ENCODE measurements at regions not wholly inside any gene's neighbourhood (a gene's known extent, or its start where the extent isn't known, plus 50 kb on each side); places are given as distances from the start of the nearest gene placed in this dataset.

DNA sequence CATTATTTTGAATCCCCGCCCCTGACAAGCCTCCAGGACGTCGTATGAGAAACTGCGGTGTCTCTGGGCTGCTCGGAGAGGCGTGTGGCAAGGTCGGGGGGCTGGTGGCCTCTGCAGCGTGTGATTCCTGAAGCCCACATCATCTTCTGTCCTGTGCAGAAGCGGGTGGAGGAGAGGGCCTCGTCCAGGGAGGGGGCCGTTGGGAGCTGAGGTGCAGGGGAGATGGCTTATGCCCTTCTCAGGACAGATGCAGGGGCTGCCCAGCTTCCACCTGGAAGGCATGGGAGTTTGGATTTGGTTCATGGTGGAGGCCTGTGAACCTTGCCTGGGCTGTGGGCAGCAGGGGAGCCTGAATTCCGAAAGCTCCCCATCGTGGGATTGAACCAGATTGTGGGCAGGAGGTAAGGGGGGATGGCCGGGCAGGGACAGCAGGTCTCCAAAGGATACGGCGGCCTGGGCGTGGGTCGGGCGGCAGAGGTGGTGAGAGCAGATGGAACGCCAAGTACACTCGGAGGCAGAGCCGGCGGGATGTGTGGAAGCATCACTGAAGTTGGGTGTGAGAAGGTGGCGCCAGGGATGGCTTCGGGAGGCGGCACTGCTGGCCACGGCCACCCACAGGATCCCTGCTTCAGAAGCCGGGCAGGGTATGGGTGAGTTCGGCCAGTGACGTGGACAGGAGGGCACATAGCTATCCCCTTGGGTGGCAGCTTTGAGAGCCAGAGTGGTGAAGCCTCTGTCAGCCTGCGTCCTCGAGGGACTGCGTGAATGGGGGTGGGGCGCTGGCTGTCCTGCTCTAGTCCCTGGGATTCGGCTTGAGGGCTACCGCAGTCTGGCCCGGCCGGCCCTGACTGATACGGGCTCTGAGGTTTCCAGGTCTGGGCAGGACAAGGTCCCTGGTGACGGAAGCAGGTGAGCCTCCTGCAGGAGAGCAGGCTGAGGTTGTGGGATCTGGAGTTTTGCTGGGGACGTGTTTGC is 76.3 kb upstream of the ADRA2C start:
- CTCF ChIA-PET: no interaction called here
- TF ChIP-seq, protein P1, sequence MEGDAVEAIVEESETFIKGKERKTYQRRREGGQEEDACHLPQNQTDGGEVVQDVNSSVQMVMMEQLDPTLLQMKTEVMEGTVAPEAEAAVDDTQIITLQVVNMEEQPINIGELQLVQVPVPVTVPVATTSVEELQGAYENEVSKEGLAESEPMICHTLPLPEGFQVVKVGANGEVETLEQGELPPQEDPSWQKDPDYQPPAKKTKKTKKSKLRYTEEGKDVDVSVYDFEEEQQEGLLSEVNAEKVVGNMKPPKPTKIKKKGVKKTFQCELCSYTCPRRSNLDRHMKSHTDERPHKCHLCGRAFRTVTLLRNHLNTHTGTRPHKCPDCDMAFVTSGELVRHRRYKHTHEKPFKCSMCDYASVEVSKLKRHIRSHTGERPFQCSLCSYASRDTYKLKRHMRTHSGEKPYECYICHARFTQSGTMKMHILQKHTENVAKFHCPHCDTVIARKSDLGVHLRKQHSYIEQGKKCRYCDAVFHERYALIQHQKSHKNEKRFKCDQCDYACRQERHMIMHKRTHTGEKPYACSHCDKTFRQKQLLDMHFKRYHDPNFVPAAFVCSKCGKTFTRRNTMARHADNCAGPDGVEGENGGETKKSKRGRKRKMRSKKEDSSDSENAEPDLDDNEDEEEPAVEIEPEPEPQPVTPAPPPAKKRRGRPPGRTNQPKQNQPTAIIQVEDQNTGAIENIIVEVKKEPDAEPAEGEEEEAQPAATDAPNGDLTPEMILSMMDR (IDR thresholded peaks at IDR 0.05; ENCODE audit: control extremely low read depth, extremely low read depth, low read depth, missing control alignments): no peak
- no peak for DNase-seq (ENCODE audit: extremely low spot score)
- POLR2A ChIA-PET: no interaction called here

DNA sequence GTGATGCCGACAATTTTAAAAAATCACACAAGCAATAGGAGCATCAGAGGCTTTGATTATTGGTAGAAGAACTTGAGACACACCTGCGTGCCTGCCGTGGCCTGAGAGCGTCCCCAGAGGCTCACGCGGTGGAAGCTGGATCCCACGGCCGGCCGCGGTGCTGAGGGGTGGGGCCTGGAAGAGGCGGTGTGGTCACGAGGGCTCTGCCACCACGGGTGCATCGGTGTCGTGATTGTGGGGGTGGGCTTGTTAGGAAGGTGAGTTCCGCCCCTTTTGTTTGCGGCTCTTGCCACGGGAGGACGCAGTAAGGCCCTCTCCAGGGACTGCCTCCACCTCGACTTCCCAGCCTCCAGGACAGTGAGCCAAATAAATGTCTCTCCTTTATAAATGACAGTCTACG is 77.2 kb upstream of the ADRA2C start:
- DNase-seq (ENCODE audit: extremely low spot score): no peak
- ChIA-PET CTCF (no interaction called here), POLR2A (no interaction called here)
- TF ChIP-seq, protein P1 (IDR thresholded peaks at IDR 0.05; ENCODE audit: control extremely low read depth, extremely low read depth, low read depth, missing control alignments): no peak

DNA sequence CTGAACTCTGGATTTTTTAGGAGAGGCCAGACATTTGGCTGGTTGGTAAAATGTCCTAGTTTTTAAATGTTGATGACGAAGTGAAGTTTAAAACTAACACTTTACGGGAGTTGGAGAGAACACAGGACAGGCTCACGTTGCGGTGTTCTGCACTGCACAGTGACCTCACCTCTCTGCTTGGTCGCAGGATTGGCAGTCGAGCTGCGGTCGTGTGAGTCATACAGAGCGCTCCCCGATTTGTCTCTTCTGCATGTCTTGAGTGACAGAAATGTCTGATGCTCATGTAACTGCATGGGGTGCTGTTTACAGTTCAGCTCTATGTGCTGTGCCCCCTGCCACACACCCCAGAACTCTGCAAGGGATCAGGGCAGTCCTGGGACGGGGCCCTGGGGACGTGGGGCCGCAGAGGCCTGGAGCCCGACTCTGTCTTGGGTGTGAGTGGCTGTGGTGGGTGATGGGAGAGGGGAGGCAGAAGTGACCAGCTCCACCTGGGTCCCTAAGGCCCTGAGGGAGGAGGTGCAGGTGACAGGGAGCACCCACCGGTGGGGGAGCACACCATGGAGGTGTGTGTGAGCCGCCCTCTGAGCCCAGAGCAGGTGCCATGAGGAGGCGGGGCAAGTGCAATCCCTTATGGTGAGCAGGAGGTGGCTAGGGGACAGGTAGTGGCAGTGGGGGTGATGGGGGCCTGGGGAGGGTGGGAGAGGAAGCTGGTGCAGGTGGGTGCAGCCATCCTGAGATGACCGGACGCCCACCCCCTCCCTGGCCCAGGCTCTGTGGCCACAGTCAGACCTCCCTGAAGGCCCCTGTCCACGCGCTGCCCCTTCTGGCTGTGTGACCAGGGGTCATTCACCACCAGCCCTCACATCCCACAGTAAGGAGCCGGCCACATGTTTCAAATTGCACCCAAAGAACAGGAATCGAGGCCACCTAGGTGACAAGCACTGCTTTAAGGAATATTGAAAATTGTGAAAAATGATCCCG is 77.9 kb upstream of the ADRA2C start:
- ChIA-PET POLR2A (no interaction called here), CTCF (no interaction called here)
- TF ChIP-seq, protein P1 (IDR thresholded peaks at IDR 0.05; ENCODE audit: control extremely low read depth, extremely low read depth, low read depth, missing control alignments): no peak
- no peak for DNase-seq (ENCODE audit: extremely low spot score)

DNA sequence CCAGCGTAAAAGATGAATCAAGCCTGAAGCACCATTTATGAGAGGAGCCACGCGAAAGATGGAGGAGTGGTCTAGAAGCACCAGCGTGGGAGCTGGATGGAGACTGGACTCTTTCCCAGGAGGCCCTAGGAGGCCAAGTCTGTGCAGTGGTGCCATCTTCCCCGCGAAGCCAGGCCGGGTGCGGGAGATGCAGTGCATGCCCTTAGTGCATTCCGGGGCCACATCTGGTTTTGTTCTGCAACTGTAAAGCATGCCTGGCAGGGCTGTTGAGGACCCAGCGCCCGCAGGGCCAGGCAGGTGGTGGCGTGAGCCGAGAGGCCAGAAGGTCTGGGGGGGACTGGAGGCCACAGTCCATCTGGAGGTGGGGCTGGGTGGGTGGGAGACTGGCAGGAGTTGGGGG is 78.6 kb upstream of the ADRA2C start:
- TF ChIP-seq, protein P1 (IDR thresholded peaks at IDR 0.05; ENCODE audit: control extremely low read depth, extremely low read depth, low read depth, missing control alignments): no peak
- ChIA-PET POLR2A (no interaction called here), CTCF (no interaction called here)
- no peak for DNase-seq (ENCODE audit: extremely low spot score)

DNA sequence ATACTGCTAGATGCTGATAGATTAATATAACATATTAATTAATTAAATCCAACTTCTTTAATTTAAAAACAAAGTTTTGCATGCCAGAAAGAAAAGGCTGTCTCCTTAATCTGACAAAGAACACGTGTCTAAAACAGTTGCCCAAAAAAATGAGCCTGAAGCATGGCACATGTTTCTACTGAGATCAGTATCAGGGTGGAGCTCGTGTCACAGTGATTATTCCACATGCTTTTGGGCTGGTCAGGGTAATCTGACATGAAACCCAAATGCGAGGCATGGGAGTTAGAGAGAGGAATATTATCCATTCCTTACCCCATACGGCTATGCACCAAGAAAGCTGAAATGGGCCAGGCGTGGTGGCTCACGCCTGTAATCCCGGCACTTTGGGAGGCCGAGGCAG is 79.4 kb upstream of the ADRA2C start:
- DNase-seq (ENCODE audit: extremely low spot score): no peak
- TF ChIP-seq, protein P1 (IDR thresholded peaks at IDR 0.05; ENCODE audit: control extremely low read depth, extremely low read depth, low read depth, missing control alignments): no peak
- POLR2A ChIA-PET: interaction anchor here (0.6 kb wide), 1 partner anchor 40 kb away, joined by 3 read pairs; no protein-coding TSS in a partner anchor
- CTCF ChIA-PET: no interaction called here

DNA sequence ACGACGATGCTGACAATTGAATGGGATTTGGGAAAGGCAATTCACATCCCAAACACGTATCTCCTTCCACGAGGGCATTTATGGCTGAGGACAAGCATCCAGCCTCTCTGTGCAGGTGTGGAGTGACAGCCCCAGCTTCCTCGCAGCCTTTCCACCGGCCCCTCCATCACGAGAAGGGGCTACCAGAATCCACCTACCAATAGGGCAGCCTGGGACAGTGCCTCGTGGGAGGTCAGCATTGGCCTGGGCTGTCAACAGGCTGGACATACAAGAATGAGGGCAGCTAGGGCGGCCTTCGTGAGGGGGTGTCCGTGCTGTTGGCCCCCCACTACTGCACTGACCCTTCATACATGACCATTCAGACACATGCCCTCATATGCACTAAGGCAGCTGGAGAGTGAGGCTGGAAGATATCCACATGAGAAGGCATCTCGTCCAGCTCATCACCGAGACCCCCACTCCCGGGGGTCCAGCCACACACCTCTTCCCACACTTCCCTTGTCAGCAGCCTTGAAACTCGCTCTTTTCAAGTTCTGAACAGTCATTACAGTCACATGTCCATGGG is 81.0 kb upstream of the ADRA2C start:
- ChIA-PET POLR2A (no interaction called here), CTCF (no interaction called here)
- TF ChIP-seq, protein P1 (IDR thresholded peaks at IDR 0.05; ENCODE audit: control extremely low read depth, extremely low read depth, low read depth, missing control alignments): no peak
- no peak for DNase-seq (ENCODE audit: extremely low spot score)
